ENCODE measurements at regions not wholly inside any gene's neighbourhood (a gene's known extent, or its start where the extent isn't known, plus 50 kb on each side); places are given as distances from the start of the nearest gene placed in this dataset.

- TF ChIP-seq CEBPB (tag; IDR thresholded peaks at IDR 0.05) (no peak), ARID4B (CRISPR knock-in tag; IDR thresholded peaks at IDR 0.05) (no peak), FOXK2 (conservative IDR thresholded peaks at IDR 0.05 in 1 of 2, IDR thresholded peaks at IDR 0.05 in 1 of 2; ENCODE audit: low read depth in 2 of 2) (no peak), IRF2 (CRISPR knock-in tag; IDR thresholded peaks at IDR 0.05) (no peak), NCOA6 (IDR thresholded peaks at IDR 0.05) (no peak), TAL1 (IDR thresholded peaks at IDR 0.05) (0 out of 2 replicates have a peak, but pooled peaks have one; percentile 8), HDGF (IDR thresholded peaks at IDR 0.05) (no peak), CREM (IDR thresholded peaks at IDR 0.05; ENCODE audit: low read depth) (no peak), ZNF436 (CRISPR knock-in tag; IDR thresholded peaks at IDR 0.05) (no peak), MYNN (IDR thresholded peaks at IDR 0.05) (no peak), MYNN (CRISPR knock-in tag; IDR thresholded peaks at IDR 0.05) (no peak), GTF2F1 (IDR thresholded peaks at IDR 0.05; ENCODE audit: low read depth, low read length) (no peak), ATF3 (IDR thresholded peaks at IDR 0.05) (no peak), ATF3 (CRISPR knock-in tag; conservative IDR thresholded peaks at IDR 0.05) (no peak), ZNF311 (CRISPR knock-in tag; IDR thresholded peaks at IDR 0.05) (no peak), ZNF121 (CRISPR knock-in tag; conservative IDR thresholded peaks at IDR 0.05) (no peak), EGR1 (conservative IDR thresholded peaks at IDR 0.05) (no peak), BACH1 (tag; IDR thresholded peaks at IDR 0.05) (peak; percentile 56; the same call in 1 of the 2 replicates), DMBX1 (CRISPR knock-in tag; IDR thresholded peaks at IDR 0.05; ENCODE audit: borderline replicate concordance) (no peak), ZNF583 (CRISPR knock-in tag; IDR thresholded peaks at IDR 0.05) (no peak), RBM25 (IDR thresholded peaks at IDR 0.05; ENCODE audit: low read depth, low read length, severe bottlenecking) (no peak), YY1 (IDR thresholded peaks at IDR 0.05; ENCODE audit: borderline replicate concordance in 1 of 3, control insufficient read depth in 1 of 3, extremely low read depth in 1 of 3, insufficient read depth in 3 of 3, insufficient read length in 1 of 3, insufficient replicate concordance in 2 of 3, low read depth in 1 of 3, low read length in 2 of 3) (peak in 1 of 3 experiments; percentile 38), RFX1 (IDR thresholded peaks at IDR 0.05) (peak; percentile 40), SIN3B (IDR thresholded peaks at IDR 0.05; ENCODE audit: low read depth) (no peak), RCOR1 (IDR thresholded peaks at IDR 0.05; ENCODE audit: borderline replicate concordance in 1 of 2, low read depth in 2 of 2, low read length in 2 of 2) (no peak)
These were observed 250.3 kb downstream of the EDEM1 start (continued) for GRCh38 chr3:5437783-5438323.
